HCT116 (cell line): ENCODE measurements at regions not wholly inside any gene's neighbourhood (a gene's known extent, or its start where the extent isn't known, plus 50 kb on each side); places are given as distances from the start of the nearest gene placed in this dataset.

ENCODE experiments used
- ATAC-seq: fragments of 200-7000 bp; cut with Tn5 transposase; 2 replicates; pipeline ENCODE4 v1.9.1; 2020; ENCODE audit warnings: mild to moderate bottlenecking, moderate library complexity
- BruUV-seq: library from RNA; stranded (reverse); fragments of 400-500 nt; replicated peaks from 2 replicates; lab custom pipeline; 2021; lab: Mats Ljungman, UMichigan
- CTCF ChIA-PET: fragments of 300-600 bp; sonication (Branson Sonifier 250); formaldehyde crosslinking; loops from one replicate; lab custom pipeline; 2021; ENCODE audit warnings: antibody characterized with exemption; lab: Charles Lee
- POLR2A ChIA-PET: fragments of 300-600, 350-600 bp; sonication (Branson Sonifier 250); formaldehyde crosslinking; loops from one replicate; lab custom pipeline; 2021; ENCODE audit warnings: antibody characterized with exemption; lab: Charles Lee
- RAD21 ChIA-PET, 2 experiments: fragments of 300-600 bp; sonication (Branson Sonifier 250); formaldehyde crosslinking; loops; one replicate each; lab custom pipeline; 2023; ENCODE audit warnings: low total read pairs in 2 of 2; ENCODE audit not compliant: uncharacterized antibody in 2 of 2, unreplicated experiment in 2 of 2, low non-redundant PET in 1 of 2; lab: Charles Lee
- DNase-seq: peaks from one replicate; pipeline ENCODE4 v3.0.0-alpha.2; 2010; ENCODE audit warnings: low read depth, low spot score
- H2AFZ ChIP-seq: fragments of 200-600 bp; shearing (Covaris generic), sonication (generic); 2 replicates; pipeline ENCODE4 v1.6.1; 2017; ENCODE audit warnings: low read depth, mixed run types, mixed read lengths, antibody characterized with exemption, low read length; ENCODE audit not compliant: poor library complexity, severe bottlenecking
- H3K27ac ChIP-seq: 2 replicates; pipeline ENCODE4 v1.5.1; 2012; ENCODE audit warnings: low read depth, low read length
- H3K27me3 ChIP-seq: fragments of 200-600 bp; sonication (generic); 2 replicates; pipeline ENCODE4 v1.6.1; 2016; ENCODE audit warnings: mixed run types, low read length, mixed read lengths; ENCODE audit not compliant: insufficient read depth
- H3K36me3 ChIP-seq, 2 experiments: fragments of 200-500 bp in 1 of 2; fragments of 200-600 bp in 1 of 2; sonication (Bioruptor generic) in 1 of 2; sonication (generic) in 1 of 2; 2 replicates each; pipeline versions ENCODE4 v1.5.1 to v1.6.1; 2014 to 2016; ENCODE audit warnings: low read length in 2 of 2, inconsistent platforms in 1 of 2, mixed read lengths in 1 of 2, mixed run types in 1 of 2; ENCODE audit not compliant: insufficient read depth in 2 of 2, control insufficient read depth in 1 of 2
- H3K4me1 ChIP-seq, 2 experiments: fragments of 200-600 bp in 1 of 2; sonication (generic) in 1 of 2; 2 replicates each; pipeline versions ENCODE4 v1.5.1 to v1.6.1; 2012 to 2017; ENCODE audit warnings: low read length in 2 of 2, inconsistent platforms in 1 of 2, mild to moderate bottlenecking in 1 of 2, mixed read lengths in 1 of 2, mixed run types in 1 of 2, moderate library complexity in 1 of 2; ENCODE audit not compliant: insufficient read depth in 2 of 2, control insufficient read depth in 1 of 2
- H3K4me2 ChIP-seq: fragments of 200-600 bp; sonication (generic); 2 replicates; pipeline ENCODE4 v1.6.1; 2017; ENCODE audit warnings: mixed run types, low read length, mixed read lengths
- H3K4me3 ChIP-seq, 2 experiments: fragments of 200-600 bp in 1 of 2; sonication (generic) in 1 of 2; replicated peaks in 1 of 2; 2 replicates each; pipeline ENCODE4 v1.5.1; 2011 to 2016; ENCODE audit warnings: low read length in 2 of 2, control low read depth in 1 of 2, low read depth in 1 of 2, mild to moderate bottlenecking in 1 of 2, mixed read lengths in 1 of 2, mixed run types in 1 of 2
- H3K79me2 ChIP-seq: fragments of 200-600 bp; sonication (generic); 2 replicates; pipeline ENCODE4 v1.6.1; 2017; ENCODE audit warnings: mild to moderate bottlenecking, mixed run types, low read length, moderate library complexity, mixed read lengths; ENCODE audit not compliant: insufficient read depth
- H3K9ac ChIP-seq: fragments of 200-600 bp; sonication (generic); 2 replicates; pipeline ENCODE4 v1.6.1; 2016; ENCODE audit warnings: low read length, mixed read lengths
- H3K9me2 ChIP-seq: fragments of 200-600 bp; sonication (generic), shearing (Covaris generic); 2 replicates; pipeline ENCODE4 v1.6.1; 2017; ENCODE audit warnings: mixed run types, mild to moderate bottlenecking, moderate library complexity; ENCODE audit not compliant: insufficient read depth
- H3K9me3 ChIP-seq, 2 experiments: fragments of 200-500 bp in 1 of 2; fragments of 200-600 bp in 1 of 2; sonication (Bioruptor generic) in 1 of 2; sonication (generic) in 1 of 2; 2 replicates each; pipeline ENCODE4 v1.6.1; 2014 to 2017; ENCODE audit warnings: low read length in 2 of 2, mixed read lengths in 2 of 2, inconsistent platforms in 1 of 2, low read depth in 1 of 2, mild to moderate bottlenecking in 1 of 2, mixed run types in 1 of 2, moderate library complexity in 1 of 2; ENCODE audit not compliant: control insufficient read depth in 1 of 2, insufficient read depth in 1 of 2
- H4K20me1 ChIP-seq: fragments of 200-600 bp; sonication (generic), shearing (Covaris generic); 2 replicates; pipeline ENCODE4 v1.6.1; 2017; ENCODE audit warnings: mixed run types, mild to moderate bottlenecking, moderate library complexity; ENCODE audit not compliant: insufficient read depth
- ATF3 ChIP-seq: IDR thresholded peaks from 2 replicates; pipeline ENCODE4 v1.6.1; 2012
- CEBPB ChIP-seq: IDR thresholded peaks from 2 replicates; pipeline ENCODE4 v1.6.1; 2012; ENCODE audit warnings: low read depth
- EGR1 ChIP-seq: IDR thresholded peaks from 2 replicates; pipeline ENCODE4 v1.6.1; 2012; ENCODE audit warnings: low read depth
- EZH2 ChIP-seq: fragments of 200-600 bp; sonication (generic); IDR thresholded peaks from 2 replicates; pipeline ENCODE4 v1.6.1; 2017; ENCODE audit warnings: antibody characterized with exemption, mixed run types
- EZH2phosphoT487 ChIP-seq: fragments of 200-600 bp; IDR thresholded peaks from 2 replicates; pipeline ENCODE4 v1.6.1; 2018; ENCODE audit warnings: antibody characterized with exemption, borderline replicate concordance
- FOSL1 ChIP-seq: IDR thresholded peaks from 2 replicates; pipeline ENCODE4 v1.6.1; 2012; ENCODE audit warnings: low read depth
- JUND ChIP-seq: IDR thresholded peaks from 2 replicates; pipeline ENCODE4 v1.6.1; 2012
- MAX ChIP-seq: IDR thresholded peaks from 2 replicates; pipeline ENCODE4 v1.6.1; 2012
- RAD21 ChIP-seq: IDR thresholded peaks from 2 replicates; pipeline ENCODE4 v1.6.1; 2012; ENCODE audit warnings: low read depth, mild to moderate bottlenecking
- REST ChIP-seq: IDR thresholded peaks from 2 replicates; pipeline ENCODE4 v1.6.1; 2012; ENCODE audit warnings: low read depth
- SP1 ChIP-seq: IDR thresholded peaks from 2 replicates; pipeline ENCODE4 v1.6.1; 2012; ENCODE audit warnings: low read depth
- TCF7L2 ChIP-seq: IDR thresholded peaks from 2 replicates; pipeline ENCODE4 v1.7.0; 2011; ENCODE audit warnings: borderline replicate concordance, inconsistent platforms; ENCODE audit not compliant: insufficient read depth, insufficient read length; ENCODE audit errors: extremely low read depth
- YY1 ChIP-seq: IDR thresholded peaks from 2 replicates; pipeline ENCODE4 v1.6.1; 2011; ENCODE audit warnings: low read length, low read depth, moderate library complexity, mild to moderate bottlenecking; ENCODE audit not compliant: insufficient replicate concordance; ENCODE audit errors: extremely low read depth
- ZBTB33 ChIP-seq: IDR thresholded peaks from 2 replicates; pipeline ENCODE4 v1.6.1; 2011; ENCODE audit warnings: mild to moderate bottlenecking, low read length, moderate library complexity; ENCODE audit not compliant: insufficient replicate concordance; ENCODE audit errors: extremely low read depth
- ZFX ChIP-seq: fragments of 450-650 bp; IDR thresholded peaks from 2 replicates; pipeline ENCODE4 v1.6.1; 2017
- intact Hi-C: fragments of 100-400 bp; cut with micrococcal nuclease; formaldehyde crosslinking; loops from 2 replicates; pipeline ENCODE4 v1.10.0; 2022

- no peak overlapping the region for H2AFZ ChIP-seq
- H3K4me3 ChIP-seq: no peak overlapping the region
- DNase-seq (no peak), ATAC-seq (no peak)
- BruUV-seq: no TSS peak
- CTCF ChIA-PET: no interaction called here
- no peak overlapping the region for H3K4me2 ChIP-seq
- H3K79me2 ChIP-seq: no peaks in the 10 kb centered on the region
- H3K9ac ChIP-seq: no peak overlapping the region
- H3K36me3 ChIP-seq: no peaks in the 10 kb centered on the region
- H3K4me1 ChIP-seq: no peaks in the 10 kb centered on the region
- no peaks in the 10 kb centered on the region for H4K20me1 ChIP-seq
- intact Hi-C loops: no loop called here
- RAD21 ChIA-PET: no interaction called here
- peaks cover 9 to 12% of the 10 kb centered on the region in 2 experiments; a peak in 3 of 4 replicates for H3K9me3 ChIP-seq
- H3K9me2 ChIP-seq: no peaks in the 10 kb centered on the region
- H3K27ac ChIP-seq: no peak overlapping the region
- TF ChIP-seq YY1 (no peak), ATF3 (no peak), SP1 (no peak), ZFX (no peak), RAD21 (no peak), ZBTB33 (no peak), EZH2phosphoT487 (no peak), EZH2 (no peak), CEBPB (no peak), EGR1 (no peak), MAX (no peak), REST (no peak), JUND (no peak), TCF7L2 (no peak), FOSL1 (no peak)
- no peaks in the 10 kb centered on the region for H3K27me3 ChIP-seq
- POLR2A ChIA-PET: no interaction called here
Observed at GRCh38 chr2:35081001-35081621, 1274.5 kb upstream of the CRIM1 start.
